PC-3 (cell line): ENCODE measurements at regions not wholly inside any gene's neighbourhood (a gene's known extent, or its start where the extent isn't known, plus 50 kb on each side); places are given as distances from the start of the nearest gene placed in this dataset.
A peak's percentile ranks its signal among the peaks of the same experiment; 100 is the strongest.

ENCODE experiments used
- ATAC-seq: fragments of 200-7000 bp; cut with Tn5 transposase; 2 replicates; pipeline ENCODE4 v1.9.1; 2020; ENCODE audit warnings: mild to moderate bottlenecking, moderate library complexity
- BruUV-seq: library from RNA; stranded (reverse); fragments of 400-500 nt; replicated peaks from 2 replicates; lab custom pipeline; 2021; lab: Mats Ljungman, UMichigan
- CTCF ChIA-PET: fragments of 300-600 bp; sonication (Branson Sonifier 250); formaldehyde crosslinking; loops from one replicate; lab custom pipeline; 2022; ENCODE audit warnings: antibody characterized with exemption; lab: Charles Lee
- POLR2A ChIA-PET: fragments of 300-600 bp; sonication (Branson Sonifier 250); formaldehyde crosslinking; loops from one replicate; lab custom pipeline; 2022; ENCODE audit warnings: antibody characterized with exemption; ENCODE audit not compliant: unreplicated experiment; lab: Charles Lee
- DNase-seq: peaks from one replicate; pipeline ENCODE4 v3.0.0-alpha.2; 2015
- H2AFZ ChIP-seq: fragments of 300-600 bp; sonication (generic); 2 replicates; pipeline ENCODE4 v1.6.0; 2016; ENCODE audit warnings: antibody characterized with exemption, low read length
- H3F3A ChIP-seq: fragments of 300-600 bp; sonication (generic); one replicate; pipeline ENCODE4 v1.6.0; 2017; ENCODE audit warnings: antibody characterized with exemption, low read length, control low read depth, mild to moderate bottlenecking; ENCODE audit not compliant: unreplicated experiment
- H3K27ac ChIP-seq: fragments of 300-600 bp; sonication (generic); 2 replicates; pipeline ENCODE4 v1.5.1; 2016; ENCODE audit warnings: mild to moderate bottlenecking, low read length
- H3K27me3 ChIP-seq: fragments of 300-600 bp; sonication (generic); 2 replicates; pipeline ENCODE4 v1.6.1; 2016; ENCODE audit warnings: low read length, mixed read lengths
- H3K36me3 ChIP-seq: fragments of 300-600 bp; sonication (generic); 2 replicates; pipeline ENCODE4 v1.6.1; 2016; ENCODE audit warnings: low read depth, mixed run types, low read length, mixed read lengths
- H3K4me1 ChIP-seq: fragments of 300-600 bp; sonication (generic); 2 replicates; pipeline ENCODE4 v1.5.1; 2016; ENCODE audit warnings: low read length; ENCODE audit not compliant: insufficient read depth
- H3K4me2 ChIP-seq: fragments of 300-600 bp; sonication (generic); 2 replicates; pipeline ENCODE4 v1.6.0; 2016; ENCODE audit warnings: low read length
- H3K4me3 ChIP-seq: fragments of 300-600 bp; sonication (generic); 2 replicates; pipeline ENCODE4 v1.5.1; 2016; ENCODE audit warnings: mild to moderate bottlenecking, low read length, mixed read lengths
- H3K79me2 ChIP-seq: fragments of 300-600 bp; sonication (generic); 2 replicates; pipeline ENCODE4 v1.6.1; 2017; ENCODE audit warnings: low read length, mixed read lengths
- H3K9ac ChIP-seq: fragments of 300-600 bp; sonication (generic); 2 replicates; pipeline ENCODE4 v1.6.0; 2016; ENCODE audit warnings: mild to moderate bottlenecking, low read length
- H3K9me2 ChIP-seq: fragments of 300-600 bp; sonication (generic); replicated peaks from 2 replicates; pipeline ENCODE4 v1.6.1; 2016; ENCODE audit warnings: mixed run types, low read length, mixed read lengths
- H3K9me3 ChIP-seq: fragments of 300-600 bp; sonication (generic); 2 replicates; pipeline ENCODE4 v1.6.1; 2016; ENCODE audit warnings: low read length, mixed read lengths
- H4K20me1 ChIP-seq: fragments of 300-600 bp; sonication (generic); 2 replicates; pipeline ENCODE4 v1.6.1; 2016; ENCODE audit warnings: low read length, mixed read lengths
- EZH2 ChIP-seq: fragments of 300-600 bp; sonication (generic); IDR thresholded peaks from one replicate; pipeline ENCODE4 v1.6.1; 2017; ENCODE audit warnings: antibody characterized with exemption, mild to moderate bottlenecking, low read length; ENCODE audit not compliant: unreplicated experiment
- EZH2phosphoT487 ChIP-seq: fragments of 300-600 bp; sonication (generic); IDR thresholded peaks from 2 replicates; pipeline ENCODE4 v1.6.1; 2018; ENCODE audit warnings: mild to moderate bottlenecking, antibody characterized with exemption, low read length, borderline replicate concordance
- intact Hi-C: fragments of 100-400 bp; cut with micrococcal nuclease; formaldehyde crosslinking; loops from 2 replicates; pipeline ENCODE4 v1.9.0; 2023
- TF ChIP-seq, protein P1 (sequence below): fragments of 300-600 bp; sonication (generic); conservative IDR thresholded peaks from 2 replicates; pipeline ENCODE4 v1.5.1; 2017; ENCODE audit warnings: antibody characterized with exemption, low read depth, mild to moderate bottlenecking, low read length

DNA sequence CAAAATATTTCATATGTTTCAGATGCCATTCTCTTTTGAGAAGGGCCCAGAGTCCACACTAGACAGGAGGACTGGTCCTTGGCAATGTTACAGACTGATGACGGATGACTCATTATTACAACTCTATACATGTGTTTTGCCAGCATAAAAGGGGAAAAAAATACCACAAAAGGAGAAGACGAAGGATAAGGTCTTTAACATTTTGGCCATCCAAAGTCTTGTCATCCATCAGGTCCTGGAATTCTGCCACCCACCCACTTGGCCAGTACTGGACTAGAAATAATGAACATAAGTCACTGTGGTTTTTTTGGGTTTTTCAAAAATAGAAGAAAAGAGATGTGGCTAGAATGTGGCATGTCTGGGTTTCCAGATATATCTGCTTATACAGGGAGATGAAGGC, 57.7 kb upstream of the BDNF start:
- intact Hi-C loops, result no loop called here

DNA sequence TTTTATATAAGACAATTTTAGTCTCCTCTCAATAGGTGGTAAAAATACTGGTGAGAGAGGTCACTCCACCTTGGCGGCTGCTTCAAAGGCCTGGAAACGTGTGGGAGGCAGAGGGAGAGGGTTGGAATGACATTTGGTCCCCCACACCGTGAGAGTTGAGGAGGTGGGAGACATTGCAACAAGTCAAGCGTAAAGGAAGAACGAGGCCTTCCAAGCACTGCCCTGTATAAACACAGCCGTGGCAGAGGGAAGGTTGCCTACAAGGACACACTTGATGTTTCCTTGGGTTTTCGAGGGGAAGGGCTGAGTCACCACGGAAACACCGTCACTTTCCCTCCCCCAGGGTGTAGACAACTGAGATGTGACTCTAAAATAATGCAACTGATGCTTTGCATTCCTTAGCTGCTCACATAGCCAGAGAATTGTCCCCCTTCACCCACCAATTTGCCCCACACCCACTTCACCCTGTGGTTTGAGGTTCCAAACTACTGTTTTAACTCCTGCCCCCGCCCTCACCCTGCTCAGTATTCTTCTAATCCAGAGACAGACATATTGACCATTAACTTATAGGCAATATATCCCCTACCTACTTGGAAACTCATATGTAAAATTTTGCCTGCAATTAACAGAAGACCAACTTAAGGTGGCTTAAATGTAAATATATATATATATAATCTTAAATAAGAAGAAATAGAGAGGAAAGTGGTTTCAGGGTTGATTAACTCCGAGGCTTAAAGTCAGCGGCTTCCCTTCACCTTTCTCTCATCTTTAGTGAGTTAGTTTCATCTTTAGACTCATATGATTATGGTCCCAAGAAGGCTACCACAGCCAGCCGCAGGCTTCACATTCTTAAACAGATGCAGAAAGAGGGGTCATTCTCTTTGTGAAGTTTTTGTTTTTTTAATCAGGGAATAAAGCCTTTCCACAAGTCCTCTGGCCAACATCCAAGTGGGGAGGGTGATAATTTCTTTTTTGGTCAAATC, 54.1 kb upstream of the BDNF start:
- H3K9me2 ChIP-seq, result no peaks in the 10 kb centered on the region
- peak; percentile 49 for ATAC-seq
- H3K4me3 ChIP-seq, result no peak overlapping the region
- no peaks in the 10 kb centered on the region for H3K36me3 ChIP-seq
- TF ChIP-seq EZH2phosphoT487 (no peak), EZH2 (no peak)
- TF ChIP-seq, protein P1, sequence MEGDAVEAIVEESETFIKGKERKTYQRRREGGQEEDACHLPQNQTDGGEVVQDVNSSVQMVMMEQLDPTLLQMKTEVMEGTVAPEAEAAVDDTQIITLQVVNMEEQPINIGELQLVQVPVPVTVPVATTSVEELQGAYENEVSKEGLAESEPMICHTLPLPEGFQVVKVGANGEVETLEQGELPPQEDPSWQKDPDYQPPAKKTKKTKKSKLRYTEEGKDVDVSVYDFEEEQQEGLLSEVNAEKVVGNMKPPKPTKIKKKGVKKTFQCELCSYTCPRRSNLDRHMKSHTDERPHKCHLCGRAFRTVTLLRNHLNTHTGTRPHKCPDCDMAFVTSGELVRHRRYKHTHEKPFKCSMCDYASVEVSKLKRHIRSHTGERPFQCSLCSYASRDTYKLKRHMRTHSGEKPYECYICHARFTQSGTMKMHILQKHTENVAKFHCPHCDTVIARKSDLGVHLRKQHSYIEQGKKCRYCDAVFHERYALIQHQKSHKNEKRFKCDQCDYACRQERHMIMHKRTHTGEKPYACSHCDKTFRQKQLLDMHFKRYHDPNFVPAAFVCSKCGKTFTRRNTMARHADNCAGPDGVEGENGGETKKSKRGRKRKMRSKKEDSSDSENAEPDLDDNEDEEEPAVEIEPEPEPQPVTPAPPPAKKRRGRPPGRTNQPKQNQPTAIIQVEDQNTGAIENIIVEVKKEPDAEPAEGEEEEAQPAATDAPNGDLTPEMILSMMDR, result no peak
- no peak overlapping the region for H3K9ac ChIP-seq
- H3K27ac ChIP-seq, result no peak overlapping the region
- no peaks in the 10 kb centered on the region for H3K27me3 ChIP-seq
- CTCF ChIA-PET, result no interaction called here
- H3F3A ChIP-seq, result no peaks in the 10 kb centered on the region
- BruUV-seq, result no TSS peak
- H4K20me1 ChIP-seq, result no peaks in the 10 kb centered on the region
- peak; percentile 51 for DNase-seq
- no peaks in the 10 kb centered on the region for H3K79me2 ChIP-seq
- no peaks in the 10 kb centered on the region for H3K9me3 ChIP-seq
- intact Hi-C loops, result no loop called here
- H3K4me1 ChIP-seq, result 0 out of 2 replicates have a peak, but pooled peaks cover 4% of the 10 kb centered on the region
- POLR2A ChIA-PET, result no interaction called here
- H2AFZ ChIP-seq, result no peak overlapping the region
- H3K4me2 ChIP-seq, result no peak overlapping the region

More for the DNA sequence above, 57.7 kb upstream of the BDNF start:
- no TSS peak for BruUV-seq
- no peaks in the 10 kb centered on the region for H3K9me2 ChIP-seq
- no peak overlapping the region for H3K27ac ChIP-seq
- H3F3A ChIP-seq, result no peaks in the 10 kb centered on the region
- H3K4me1 ChIP-seq, result 0 out of 2 replicates have a peak, but pooled peaks cover 4% of the 10 kb centered on the region
- H3K27me3 ChIP-seq, result no peaks in the 10 kb centered on the region
- H3K4me3 ChIP-seq, result no peak overlapping the region
- H3K4me2 ChIP-seq, result no peak overlapping the region
- no peaks in the 10 kb centered on the region for H3K9me3 ChIP-seq
- peak; percentile 53 for DNase-seq
- H3K36me3 ChIP-seq, result no peaks in the 10 kb centered on the region
- no peaks in the 10 kb centered on the region for H4K20me1 ChIP-seq
- TF ChIP-seq EZH2 (no peak), EZH2phosphoT487 (no peak)
- TF ChIP-seq, protein P1, result no peak
- ChIA-PET CTCF (no interaction called here), POLR2A (no interaction called here)
- H3K79me2 ChIP-seq, result no peaks in the 10 kb centered on the region
- H3K9ac ChIP-seq, result no peak overlapping the region
- no peak overlapping the region for H2AFZ ChIP-seq
- peak; percentile 56 for ATAC-seq
